ENCODE measurements at regions not wholly inside any gene's neighbourhood (a gene's known extent, or its start where the extent isn't known, plus 50 kb on each side); places are given as distances from the start of the nearest gene placed in this dataset.
"Not testable (repeated sequence)": the region's sequence is repeated elsewhere in the genome, so short reads cannot be mapped to it uniquely, and the experiment has no call there.

DNA sequence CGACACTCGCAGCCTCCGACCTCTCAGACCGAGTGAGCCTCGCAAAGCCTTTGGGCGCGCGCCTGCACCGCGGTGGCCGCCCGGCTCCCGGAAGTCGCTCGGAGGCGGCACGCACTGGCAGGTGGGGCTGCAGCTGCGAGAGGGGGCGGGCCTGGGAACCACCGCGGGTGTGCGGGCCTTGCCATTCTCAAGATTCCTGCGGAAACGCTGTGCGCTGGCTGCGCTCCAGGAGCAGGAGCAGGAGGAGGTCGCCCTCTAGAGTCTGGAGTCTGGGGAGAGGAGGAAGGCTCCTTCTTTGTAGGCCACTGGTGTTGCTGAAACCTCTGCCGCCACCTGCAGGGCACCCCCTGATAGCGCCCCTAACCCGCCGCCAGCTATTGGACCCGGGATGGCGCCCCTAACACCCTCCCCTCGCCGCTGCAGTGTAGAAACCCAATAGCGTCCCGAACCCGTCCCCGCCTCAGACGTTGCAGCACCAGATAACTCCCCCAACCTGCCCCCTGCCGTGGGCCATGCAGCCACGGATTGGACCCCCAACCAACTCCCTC, 230.6 kb downstream of the LIPI start:
- H3K27ac Mint-ChIP-seq, result peak overlapping the region in 1 of 3 donors; percentile 71
- peak overlapping the region in 3 of 4 donors; percentile 82 to 93 (median 91) for H3K4me3 Mint-ChIP-seq
- not testable (repeated sequence) for H3K9me3 Mint-ChIP-seq, H3K27me3 Mint-ChIP-seq, H3K4me1 Mint-ChIP-seq, H3K36me3 Mint-ChIP-seq

DNA sequence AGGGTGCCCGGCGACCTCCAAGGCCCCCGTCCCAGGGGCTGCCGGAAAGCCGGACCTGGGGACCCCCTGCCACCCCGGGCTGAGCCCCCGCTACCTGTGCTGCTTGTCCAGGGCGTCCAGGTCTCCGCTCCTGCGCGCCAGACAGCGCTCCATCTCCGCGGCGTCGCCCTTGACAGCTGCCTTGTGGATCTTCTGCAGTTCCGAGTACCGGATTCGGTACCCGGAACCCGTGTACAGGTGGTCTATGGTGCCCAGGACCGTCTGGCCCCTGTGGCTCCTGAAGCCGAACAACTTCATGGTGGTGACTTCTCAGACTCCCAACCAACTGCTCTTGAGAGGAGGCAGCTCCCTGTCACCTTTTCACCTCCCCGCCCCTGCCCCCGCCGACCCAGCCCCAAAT, 231.1 kb downstream of the LIPI start:
- H3K27ac Mint-ChIP-seq, H3K27me3 Mint-ChIP-seq, H3K9me3 Mint-ChIP-seq, H3K36me3 Mint-ChIP-seq, H3K4me1 Mint-ChIP-seq: not testable (repeated sequence)
- H3K4me3 Mint-ChIP-seq, result peak overlapping the region in 3 of 4 donors; percentile 82 to 93 (median 91)

DNA sequence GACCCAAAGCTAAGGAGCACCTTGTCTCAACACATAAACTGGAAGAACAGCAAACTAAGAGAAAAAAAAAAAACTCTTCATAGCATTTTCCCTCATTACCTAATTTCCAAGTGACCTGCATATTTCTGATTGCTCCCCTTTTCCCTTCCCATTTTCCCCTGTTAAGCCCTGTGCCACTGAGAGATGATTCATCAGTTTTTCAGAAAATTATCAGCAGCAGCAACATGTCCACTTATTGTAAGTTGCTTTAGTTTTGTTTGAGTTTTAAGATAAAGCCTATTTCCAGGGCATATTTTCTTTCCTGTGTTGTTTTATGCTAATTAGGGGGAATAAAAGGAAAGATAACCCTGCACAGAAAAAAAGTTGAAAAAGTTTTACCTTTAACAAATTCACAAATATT, 236.2 kb downstream of the LIPI start:
- H3K27me3 Mint-ChIP-seq, result not testable (repeated sequence)

DNA sequence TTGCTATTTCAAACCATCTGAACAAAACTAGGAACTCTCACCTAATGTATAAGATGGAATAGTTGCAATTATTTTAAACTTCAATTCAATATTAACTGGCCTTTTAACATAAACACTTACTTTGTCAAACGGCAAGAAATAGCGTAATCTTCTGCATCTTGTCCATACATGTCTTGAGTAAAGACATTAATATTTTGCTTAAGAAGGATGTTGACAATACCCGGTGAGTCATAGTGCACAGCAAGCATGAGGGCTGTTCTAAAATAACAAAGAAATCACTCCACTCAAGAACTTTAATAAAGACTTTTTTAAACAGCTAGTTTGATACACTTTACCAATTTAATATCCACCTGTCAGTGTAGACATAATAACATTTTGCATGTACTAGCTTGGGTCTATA, 240.9 kb downstream of the LIPI start:
- H3K36me3 Mint-ChIP-seq, H3K27ac Mint-ChIP-seq, H3K4me1 Mint-ChIP-seq, H3K27me3 Mint-ChIP-seq, H3K9me3 Mint-ChIP-seq, H3K4me3 Mint-ChIP-seq: not testable (repeated sequence)

More for the DNA sequence above, 236.2 kb downstream of the LIPI start:
- not testable (repeated sequence) for H3K4me1 Mint-ChIP-seq, H3K4me3 Mint-ChIP-seq, H3K36me3 Mint-ChIP-seq, H3K27ac Mint-ChIP-seq, H3K9me3 Mint-ChIP-seq

DNA sequence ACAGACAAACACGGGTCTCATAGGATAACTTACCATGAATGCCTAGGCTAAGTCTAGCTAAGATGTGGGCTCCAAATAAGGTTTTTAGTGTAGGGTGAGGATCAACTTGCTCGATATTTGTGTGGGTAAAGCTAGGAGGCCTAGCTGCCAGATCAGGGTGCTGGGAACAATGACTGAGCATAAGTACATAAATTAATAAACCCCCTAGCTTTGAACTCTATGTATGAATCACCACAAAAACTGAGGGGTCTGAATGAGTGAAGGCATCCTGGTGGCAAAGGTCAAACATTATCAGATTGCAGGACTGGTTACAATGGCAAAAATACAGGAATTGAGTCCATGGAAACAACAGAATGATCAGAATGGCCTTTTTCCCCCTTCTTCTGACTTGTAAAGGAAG, 241.8 kb downstream of the LIPI start:
- H3K9me3 Mint-ChIP-seq, H3K27me3 Mint-ChIP-seq: not testable (repeated sequence)

DNA sequence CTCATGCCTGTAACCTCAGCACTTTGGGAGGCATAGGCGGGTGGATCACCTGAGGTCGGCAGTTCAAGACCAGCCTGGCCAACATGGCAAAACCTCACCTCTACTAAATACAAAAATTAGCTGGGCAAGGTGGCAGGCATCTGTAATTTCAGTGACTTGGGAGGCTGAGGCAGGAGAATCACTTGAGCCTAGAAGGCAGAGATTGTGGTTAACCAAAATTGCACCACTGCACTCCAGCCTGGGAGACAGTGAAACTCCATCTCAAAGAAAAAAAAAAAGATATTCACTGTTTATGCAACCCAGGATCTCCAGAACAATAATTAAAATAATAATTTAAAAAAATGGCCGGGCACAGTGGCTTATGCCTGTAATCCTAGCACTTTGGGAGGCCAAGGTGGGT, 247.5 kb downstream of the LIPI start:
- H3K4me3 Mint-ChIP-seq, H3K36me3 Mint-ChIP-seq, H3K9me3 Mint-ChIP-seq, H3K27me3 Mint-ChIP-seq, H3K4me1 Mint-ChIP-seq, H3K27ac Mint-ChIP-seq: not testable (repeated sequence)

More for the DNA sequence above, 241.8 kb downstream of the LIPI start:
- H3K4me1 Mint-ChIP-seq, H3K4me3 Mint-ChIP-seq, H3K27ac Mint-ChIP-seq, H3K36me3 Mint-ChIP-seq: not testable (repeated sequence)

DNA sequence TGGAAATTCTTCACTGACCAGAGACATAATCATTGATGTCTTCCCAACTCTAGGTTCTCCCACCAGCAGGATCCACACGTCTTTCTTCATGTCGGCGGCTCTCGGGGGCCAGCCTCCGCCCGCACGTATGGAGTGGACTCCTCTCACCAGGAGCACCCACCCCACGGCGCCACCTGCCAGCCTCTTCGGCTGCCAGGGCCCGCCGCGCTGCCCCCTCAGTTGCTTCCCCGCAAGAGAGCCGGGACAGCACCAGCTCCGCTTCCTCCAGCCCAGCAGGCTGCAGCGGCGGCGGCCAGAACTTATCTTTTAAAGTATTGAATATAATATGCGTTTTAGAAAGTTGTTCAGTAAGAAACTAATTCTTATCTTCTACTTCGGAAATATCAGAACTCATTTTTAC, 273.5 kb downstream of the LIPI start:
- Mint-ChIP-seq H3K27me3 (no peaks in the 10 kb centered on the region), H3K4me1 (no peaks in the 10 kb centered on the region), H3K36me3 (peaks cover 2% of the 10 kb centered on the region), H3K27ac (no peak overlapping the region), H3K4me3 (no peak overlapping the region), H3K9me3 (no peaks in the 10 kb centered on the region)

DNA sequence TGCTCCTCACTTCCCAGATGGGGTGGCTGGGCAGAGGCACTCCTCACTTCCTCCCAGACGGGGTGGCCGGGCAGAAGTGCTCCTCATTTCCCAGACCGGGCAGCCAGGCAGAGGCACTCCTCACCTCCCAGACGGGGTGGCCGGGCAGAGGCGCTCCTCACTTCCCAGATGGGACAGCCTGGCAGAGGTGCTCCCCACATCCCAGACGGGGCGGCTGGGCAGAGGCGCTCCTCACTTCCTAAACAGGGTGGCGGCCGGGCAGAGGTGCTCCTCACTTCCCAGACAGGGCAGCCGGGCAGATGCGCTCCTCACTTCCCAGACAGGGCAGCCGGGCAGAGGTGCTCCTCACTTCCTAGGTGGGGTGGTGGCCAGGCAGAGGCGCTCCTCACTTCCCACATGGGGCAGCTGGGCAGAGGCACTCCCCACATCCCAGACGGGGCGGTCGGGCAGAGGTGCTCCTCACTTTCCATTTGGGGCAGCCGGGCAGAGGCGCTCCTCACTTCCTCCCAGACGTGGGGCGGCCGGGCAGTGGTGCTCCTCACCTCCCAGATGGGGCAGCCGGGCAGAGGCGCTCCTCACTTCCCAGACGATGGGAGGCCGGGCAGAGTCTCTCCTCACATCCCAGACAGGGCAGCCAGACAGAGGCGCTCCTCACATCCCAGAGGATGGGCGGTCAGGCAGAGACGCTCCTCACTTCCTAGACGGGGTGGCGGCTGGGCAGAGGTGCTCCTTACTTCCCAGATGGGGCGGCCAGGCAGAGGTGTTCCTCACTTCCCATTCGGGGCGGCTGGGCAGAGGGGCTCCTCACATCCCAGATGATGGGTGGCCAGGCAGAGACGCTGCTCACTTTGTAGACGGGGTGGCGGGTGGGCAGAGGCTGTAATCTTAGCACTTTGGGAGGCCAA, 274.5 kb downstream of the LIPI start:
- H3K27me3 Mint-ChIP-seq, H3K36me3 Mint-ChIP-seq, H3K9me3 Mint-ChIP-seq, H3K4me1 Mint-ChIP-seq, H3K27ac Mint-ChIP-seq, H3K4me3 Mint-ChIP-seq: not testable (repeated sequence)

DNA sequence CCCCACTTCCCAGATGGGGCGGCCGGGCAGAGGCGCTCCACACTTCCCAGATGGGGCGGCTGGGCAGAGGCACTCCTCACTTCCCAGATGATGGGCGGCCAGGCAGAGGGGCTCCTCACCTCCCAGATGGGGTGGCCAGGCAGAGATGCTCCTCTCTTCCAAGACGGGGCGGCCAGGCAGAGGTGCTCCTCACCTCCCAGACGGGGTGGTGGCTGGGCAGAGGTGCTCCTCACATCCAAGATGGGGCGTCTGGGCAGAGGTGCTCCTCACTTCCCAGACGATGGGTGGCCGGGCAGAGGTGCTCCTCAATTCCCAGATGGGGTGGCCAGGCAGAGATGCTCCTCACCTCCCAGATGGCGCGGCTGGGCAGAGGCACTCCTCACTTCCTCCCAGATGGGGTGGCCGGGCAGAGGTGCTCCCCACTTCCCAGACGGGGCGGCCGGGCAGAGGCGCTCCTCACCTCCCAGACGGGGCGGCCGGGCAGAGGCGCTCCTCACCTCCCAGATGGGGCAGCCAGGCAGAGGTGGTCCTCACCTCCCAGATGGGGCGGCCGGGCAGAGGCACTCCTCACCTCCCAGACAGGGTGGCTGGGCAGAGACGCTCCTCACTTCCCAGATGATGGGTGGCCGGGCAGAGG, 275.2 kb downstream of the LIPI start:
- not testable (repeated sequence) for H3K27me3 Mint-ChIP-seq, H3K4me1 Mint-ChIP-seq, H3K4me3 Mint-ChIP-seq, H3K27ac Mint-ChIP-seq, H3K36me3 Mint-ChIP-seq, H3K9me3 Mint-ChIP-seq

DNA sequence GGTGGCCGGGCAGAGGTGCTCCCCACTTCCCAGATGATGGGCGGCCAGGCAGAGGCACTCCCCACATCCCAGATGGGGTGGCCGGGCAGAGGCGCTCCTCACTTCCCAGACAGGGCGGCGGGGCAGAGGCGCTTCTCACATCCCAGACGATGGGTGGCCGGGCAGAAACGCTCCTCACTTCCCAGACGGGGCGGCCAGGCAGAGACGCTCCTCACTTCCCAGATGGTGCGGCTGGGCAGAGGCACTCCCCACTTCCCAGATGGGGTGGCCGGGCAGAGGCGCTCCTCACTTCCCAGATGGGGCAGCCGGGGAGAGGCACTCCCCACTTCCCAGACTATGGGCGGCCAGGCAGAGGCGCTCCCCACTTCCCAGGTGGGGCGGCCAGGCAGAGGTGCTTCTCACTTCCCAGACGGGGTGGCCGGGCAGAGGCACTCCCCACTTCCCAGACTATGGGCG, 275.8 kb downstream of the LIPI start:
- H3K4me1 Mint-ChIP-seq, H3K36me3 Mint-ChIP-seq, H3K4me3 Mint-ChIP-seq, H3K27ac Mint-ChIP-seq, H3K9me3 Mint-ChIP-seq, H3K27me3 Mint-ChIP-seq: not testable (repeated sequence)

DNA sequence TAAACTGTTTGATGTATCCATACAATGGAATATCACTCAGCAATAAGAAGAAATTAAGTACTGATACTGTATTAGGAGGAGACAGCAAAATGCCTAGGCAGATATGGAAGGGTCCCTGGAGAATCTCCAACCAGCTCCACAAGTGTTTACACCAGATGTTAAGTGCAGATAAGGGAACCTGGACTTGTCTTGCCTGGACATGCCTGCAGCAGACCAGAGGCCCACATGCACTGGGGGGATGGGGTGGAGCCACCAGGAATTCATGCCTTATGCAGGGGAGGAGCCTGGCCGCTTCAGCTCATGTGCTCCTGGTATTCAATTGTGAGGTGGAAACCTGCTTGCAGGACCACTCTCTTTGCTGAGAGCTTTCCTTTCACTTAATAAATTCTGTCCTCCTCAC, 287.6 kb downstream of the LIPI start:
- H3K36me3 Mint-ChIP-seq, H3K27ac Mint-ChIP-seq, H3K4me3 Mint-ChIP-seq, H3K4me1 Mint-ChIP-seq, H3K27me3 Mint-ChIP-seq, H3K9me3 Mint-ChIP-seq: not testable (repeated sequence)

DNA sequence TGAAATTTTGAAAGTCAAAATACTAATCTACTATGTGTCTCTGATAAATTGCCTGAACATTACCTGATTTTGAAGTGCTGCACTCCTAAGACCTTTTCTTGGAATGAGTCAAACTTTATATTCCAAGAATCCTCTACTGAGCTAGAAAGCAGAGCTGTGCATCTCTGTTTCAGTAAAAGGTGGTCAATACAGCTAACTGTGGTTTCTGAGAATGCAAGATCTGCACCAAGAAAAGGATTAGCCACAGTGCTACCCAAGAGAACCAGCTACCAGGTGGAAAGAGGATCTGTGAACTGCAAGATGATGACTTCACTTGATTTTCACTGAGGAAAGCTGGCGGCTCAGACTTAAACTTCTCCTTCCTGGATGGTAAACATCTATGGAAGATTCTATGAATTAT, 289.3 kb downstream of the LIPI start:
- not testable (repeated sequence) for H3K36me3 Mint-ChIP-seq, H3K27me3 Mint-ChIP-seq, H3K9me3 Mint-ChIP-seq, H3K4me3 Mint-ChIP-seq, H3K4me1 Mint-ChIP-seq, H3K27ac Mint-ChIP-seq

DNA sequence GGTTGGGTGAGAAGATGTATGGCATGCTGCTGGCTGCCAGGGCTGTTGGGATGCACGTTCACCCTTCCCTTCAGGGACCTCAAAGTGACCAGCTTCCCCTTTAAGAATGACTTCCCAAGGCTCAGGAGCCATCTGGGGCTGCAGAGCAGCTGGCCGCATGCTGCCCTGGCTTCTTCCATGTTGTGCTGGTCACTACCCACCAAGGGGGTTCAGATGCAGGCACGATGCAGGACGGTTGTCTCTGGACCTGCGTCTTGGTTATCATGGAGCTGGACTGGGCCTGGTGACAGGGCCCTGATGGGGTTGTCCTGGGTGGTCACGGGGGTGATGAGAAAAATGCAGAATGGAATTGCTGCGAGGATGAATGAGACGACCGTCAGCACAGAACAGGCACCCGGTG, 297.8 kb downstream of the POTED start:
- not testable (repeated sequence) for H3K27ac Mint-ChIP-seq, H3K4me1 Mint-ChIP-seq, H3K9me3 Mint-ChIP-seq, H3K36me3 Mint-ChIP-seq, H3K4me3 Mint-ChIP-seq, H3K27me3 Mint-ChIP-seq

DNA sequence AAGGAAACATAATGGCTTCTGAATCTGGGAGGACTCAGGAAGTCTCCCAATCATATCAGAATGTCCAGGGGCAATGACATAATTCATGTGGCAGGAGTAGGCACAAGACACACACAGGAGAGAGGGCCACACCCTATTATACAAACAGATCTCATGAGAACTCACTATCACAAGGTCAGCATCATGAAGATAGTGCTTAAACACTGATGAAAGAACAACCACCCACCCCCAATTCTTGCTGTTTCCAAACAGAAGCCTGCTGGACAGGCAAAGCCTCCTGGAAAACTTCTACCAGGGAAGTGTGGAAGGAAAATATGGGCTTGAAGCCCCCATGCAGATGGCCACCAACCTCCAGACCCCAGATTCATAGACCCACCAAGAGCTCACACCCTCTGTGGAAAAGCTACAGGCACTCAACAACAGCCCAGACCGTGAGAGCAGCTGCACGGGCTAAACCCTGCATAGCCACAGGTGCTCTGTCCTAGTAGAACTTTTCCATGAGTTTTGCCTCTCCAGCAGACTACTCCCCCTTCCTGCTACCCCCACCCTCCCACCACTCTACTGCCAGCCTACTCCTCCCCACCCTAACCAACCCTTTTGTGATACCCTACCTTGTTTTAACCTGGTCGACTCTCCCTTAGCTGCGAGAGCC, 287.1 kb downstream of the POTED start:
- H3K4me1 Mint-ChIP-seq, H3K4me3 Mint-ChIP-seq, H3K27ac Mint-ChIP-seq, H3K27me3 Mint-ChIP-seq, H3K9me3 Mint-ChIP-seq, H3K36me3 Mint-ChIP-seq: not testable (repeated sequence)

DNA sequence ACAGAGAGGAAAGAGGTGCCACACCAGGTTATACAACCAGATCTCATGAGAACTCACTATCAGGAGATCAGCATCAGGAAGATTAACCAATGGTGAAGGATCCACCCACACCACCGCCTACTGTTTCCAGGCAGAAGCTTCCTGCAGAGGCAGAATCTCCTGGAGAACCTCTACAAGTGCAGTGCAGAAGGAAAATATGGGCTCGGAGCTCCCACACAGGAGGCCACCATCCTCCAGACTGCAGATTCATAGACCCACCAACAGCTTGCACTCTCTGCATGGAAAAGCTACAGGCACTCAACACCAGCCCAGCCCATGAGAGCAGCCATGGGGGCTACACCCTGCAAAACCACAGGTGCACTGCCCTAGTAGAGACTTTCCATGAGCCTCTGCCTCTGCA, 284.0 kb downstream of the POTED start:
- not testable (repeated sequence) for H3K4me1 Mint-ChIP-seq, H3K27me3 Mint-ChIP-seq, H3K27ac Mint-ChIP-seq

DNA sequence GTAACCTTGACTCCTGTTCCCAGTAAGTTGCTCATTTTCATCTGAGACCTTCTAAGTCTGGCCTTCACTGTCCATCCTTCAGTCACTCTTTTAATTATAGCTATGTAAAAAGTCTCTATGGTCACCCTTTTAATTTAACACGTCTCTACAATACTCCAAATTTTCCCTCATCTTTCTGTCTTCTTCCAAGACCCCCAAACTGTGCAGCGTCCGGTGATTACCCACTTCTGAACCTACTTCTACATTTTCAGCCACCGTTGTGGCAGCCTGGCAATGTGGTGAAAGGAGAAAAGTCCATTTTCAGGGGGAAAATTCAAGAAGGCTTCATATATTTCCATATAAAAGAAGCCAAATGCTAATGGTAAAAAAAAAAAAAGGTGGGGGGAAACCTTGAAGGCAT, 283.4 kb downstream of the POTED start:
- not testable (repeated sequence) for H3K9me3 Mint-ChIP-seq, H3K36me3 Mint-ChIP-seq, H3K27ac Mint-ChIP-seq, H3K4me1 Mint-ChIP-seq, H3K27me3 Mint-ChIP-seq, H3K4me3 Mint-ChIP-seq

More for the DNA sequence above, 284.0 kb downstream of the POTED start:
- not testable (repeated sequence) for H3K36me3 Mint-ChIP-seq, H3K4me3 Mint-ChIP-seq, H3K9me3 Mint-ChIP-seq
